AG04449 (cell line): ENCODE measurements at regions not wholly inside any gene's neighbourhood (a gene's known extent, or its start where the extent isn't known, plus 50 kb on each side); places are given as distances from the start of the nearest gene placed in this dataset.

ENCODE experiments used
- CTCF ChIA-PET: fragments of 350-600 bp; formaldehyde crosslinking; extraction: SDS; loops from one replicate; lab custom pipeline; 2021; ENCODE audit warnings: antibody characterized with exemption; lab: Yijun Ruan, JAX
- POLR2A ChIA-PET: fragments of 400-600, 350-600 bp; formaldehyde crosslinking; extraction: SDS; loops from one replicate; lab custom pipeline; 2020; ENCODE audit warnings: antibody characterized with exemption, inconsistent platforms; lab: Yijun Ruan, JAX
- DNase-seq: peaks from one replicate; pipeline ENCODE4 v3.0.0-alpha.2; 2010; ENCODE audit warnings: low read depth, low spot score
- H3K4me3 ChIP-seq: 2 replicates; pipeline ENCODE4 v1.5.1; 2011; ENCODE audit warnings: low read depth, mild to moderate bottlenecking, control low read depth, low read length
- TF ChIP-seq, protein P1 (sequence below): IDR thresholded peaks from one replicate; pipeline ENCODE4 v1.5.1; 2011; ENCODE audit warnings: mild to moderate bottlenecking, moderate library complexity, low read length, control low read depth, inconsistent platforms; ENCODE audit not compliant: insufficient read depth; ENCODE audit errors: missing control alignments

DNA sequence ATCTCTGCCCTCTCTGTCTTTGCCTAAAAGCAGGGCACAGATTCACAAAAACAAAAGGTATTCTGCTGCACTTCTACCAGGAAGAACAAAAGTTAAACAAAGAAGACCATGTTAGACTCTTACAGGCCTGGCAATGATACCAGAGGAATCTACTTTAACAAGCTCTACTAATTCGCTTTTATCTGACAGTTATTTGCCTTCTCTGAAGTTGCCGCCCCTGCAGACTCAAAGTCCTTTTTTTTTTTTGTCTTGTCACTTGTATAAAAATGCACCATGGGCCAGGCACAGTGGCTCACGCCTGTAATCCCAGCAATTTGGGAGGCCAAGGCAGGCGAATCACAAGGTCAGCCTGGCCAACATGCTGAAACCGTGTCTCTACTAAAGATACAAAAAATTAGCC, 176.5 kb upstream of the UBL3 start:
- ChIA-PET CTCF (interaction anchor here (0.9 to 2.3 kb wide), 5 partner anchors 9 to 185 kb away, joined by 3 to 11 read pairs (median 3); no protein-coding TSS in a partner anchor), POLR2A (no interaction called here)
- TF ChIP-seq, protein P1, sequence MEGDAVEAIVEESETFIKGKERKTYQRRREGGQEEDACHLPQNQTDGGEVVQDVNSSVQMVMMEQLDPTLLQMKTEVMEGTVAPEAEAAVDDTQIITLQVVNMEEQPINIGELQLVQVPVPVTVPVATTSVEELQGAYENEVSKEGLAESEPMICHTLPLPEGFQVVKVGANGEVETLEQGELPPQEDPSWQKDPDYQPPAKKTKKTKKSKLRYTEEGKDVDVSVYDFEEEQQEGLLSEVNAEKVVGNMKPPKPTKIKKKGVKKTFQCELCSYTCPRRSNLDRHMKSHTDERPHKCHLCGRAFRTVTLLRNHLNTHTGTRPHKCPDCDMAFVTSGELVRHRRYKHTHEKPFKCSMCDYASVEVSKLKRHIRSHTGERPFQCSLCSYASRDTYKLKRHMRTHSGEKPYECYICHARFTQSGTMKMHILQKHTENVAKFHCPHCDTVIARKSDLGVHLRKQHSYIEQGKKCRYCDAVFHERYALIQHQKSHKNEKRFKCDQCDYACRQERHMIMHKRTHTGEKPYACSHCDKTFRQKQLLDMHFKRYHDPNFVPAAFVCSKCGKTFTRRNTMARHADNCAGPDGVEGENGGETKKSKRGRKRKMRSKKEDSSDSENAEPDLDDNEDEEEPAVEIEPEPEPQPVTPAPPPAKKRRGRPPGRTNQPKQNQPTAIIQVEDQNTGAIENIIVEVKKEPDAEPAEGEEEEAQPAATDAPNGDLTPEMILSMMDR = no peak
- H3K4me3 ChIP-seq = no peak overlapping the region
- no peak for DNase-seq

DNA sequence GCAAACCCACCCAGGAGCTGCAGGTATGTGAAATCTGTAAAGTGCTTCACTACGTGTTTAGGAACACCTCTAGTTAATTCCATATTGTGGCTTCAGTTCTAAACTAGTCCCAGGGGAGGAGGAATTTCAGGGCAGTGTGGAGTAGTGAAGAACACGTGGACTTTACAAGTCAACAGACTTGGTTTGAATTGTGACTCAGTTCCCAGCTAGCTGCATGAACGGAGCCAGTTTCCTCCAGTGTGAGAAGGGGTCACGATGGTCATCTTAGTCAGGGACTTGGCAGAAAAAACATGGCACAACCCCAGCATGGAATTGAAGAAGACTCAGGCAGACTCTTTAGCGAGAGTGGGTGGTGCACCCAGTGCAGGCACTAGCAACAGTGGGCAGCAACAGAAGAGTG, 175.7 kb upstream of the UBL3 start:
- TF ChIP-seq, protein P1 = no peak
- ChIA-PET POLR2A (interaction anchor here (0.8 kb wide), 1 partner anchor 8 kb away, joined by 3 read pairs; no protein-coding TSS in a partner anchor), CTCF (interaction anchor here (1.0 kb wide), 1 partner anchor 20 kb away, joined by 3 read pairs; no protein-coding TSS in a partner anchor)
- DNase-seq = no peak
- H3K4me3 ChIP-seq = no peak overlapping the region

DNA sequence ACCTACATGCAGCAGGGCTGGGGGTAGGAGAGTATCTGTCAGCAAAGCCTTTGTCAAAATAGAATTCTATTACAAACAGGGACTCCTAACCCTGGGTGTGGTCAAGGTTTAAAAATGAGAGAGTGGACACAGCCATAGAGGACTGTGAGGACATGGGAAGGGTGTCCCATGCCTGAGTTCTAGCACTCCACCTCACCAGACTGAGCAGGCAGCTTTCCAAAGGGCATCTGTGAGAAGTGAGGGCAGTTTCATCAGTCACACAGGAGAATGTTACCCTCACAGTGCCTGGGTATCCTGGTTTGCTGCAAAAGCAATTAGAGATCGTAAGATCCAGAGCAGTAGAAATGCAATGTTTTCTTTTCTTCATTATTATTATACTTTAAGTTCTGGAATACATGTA, 174.9 kb upstream of the UBL3 start:
- no peak overlapping the region for H3K4me3 ChIP-seq
- TF ChIP-seq, protein P1 = no peak
- no peak for DNase-seq
- ChIA-PET POLR2A (interaction anchor here (0.8 kb wide), 1 partner anchor 9 kb away, joined by 3 read pairs; no protein-coding TSS in a partner anchor), CTCF (interaction anchor here (0.9 kb wide), 1 partner anchor 254 kb away, joined by 3 read pairs; no protein-coding TSS in a partner anchor)

DNA sequence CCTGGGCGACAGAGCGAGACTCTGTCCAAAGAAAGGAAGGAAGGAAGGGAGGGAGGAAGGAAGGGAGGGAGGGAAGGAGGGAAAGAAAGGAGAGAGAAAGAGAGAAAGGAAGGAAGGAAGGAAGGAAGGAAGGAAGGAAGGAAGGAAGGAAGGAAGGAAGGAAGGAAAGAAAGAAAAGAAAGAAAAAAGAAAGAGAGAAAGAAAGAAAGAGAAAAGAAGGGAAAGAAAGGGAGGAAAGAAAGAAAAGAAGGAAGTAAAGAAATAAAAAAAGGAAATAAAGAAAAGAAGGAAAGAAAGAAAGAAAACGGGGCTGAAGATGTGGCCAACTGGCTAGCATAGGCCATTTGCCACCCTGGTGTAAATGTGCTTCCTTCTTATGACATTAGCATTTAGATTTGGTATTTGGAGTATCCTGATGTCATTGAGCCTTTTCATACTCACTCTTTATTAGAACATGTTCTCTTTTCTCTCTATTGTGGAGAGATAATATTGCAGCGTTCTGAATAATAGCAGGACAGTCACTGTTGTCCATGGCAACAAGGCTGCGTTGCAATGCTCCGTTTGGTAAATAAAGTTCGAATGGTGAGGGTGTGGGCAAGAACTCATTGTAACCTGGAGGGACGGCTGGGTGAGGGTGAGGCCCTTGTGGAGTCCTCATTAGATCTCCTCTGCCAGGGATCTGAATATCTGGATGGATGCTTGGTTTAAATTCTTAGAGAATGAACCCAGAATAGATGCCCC, 173.9 kb upstream of the UBL3 start:
- no peak overlapping the region for H3K4me3 ChIP-seq
- CTCF ChIA-PET = no interaction called here
- DNase-seq = no peak
- POLR2A ChIA-PET = no interaction called here
- TF ChIP-seq, protein P1 = no peak

DNA sequence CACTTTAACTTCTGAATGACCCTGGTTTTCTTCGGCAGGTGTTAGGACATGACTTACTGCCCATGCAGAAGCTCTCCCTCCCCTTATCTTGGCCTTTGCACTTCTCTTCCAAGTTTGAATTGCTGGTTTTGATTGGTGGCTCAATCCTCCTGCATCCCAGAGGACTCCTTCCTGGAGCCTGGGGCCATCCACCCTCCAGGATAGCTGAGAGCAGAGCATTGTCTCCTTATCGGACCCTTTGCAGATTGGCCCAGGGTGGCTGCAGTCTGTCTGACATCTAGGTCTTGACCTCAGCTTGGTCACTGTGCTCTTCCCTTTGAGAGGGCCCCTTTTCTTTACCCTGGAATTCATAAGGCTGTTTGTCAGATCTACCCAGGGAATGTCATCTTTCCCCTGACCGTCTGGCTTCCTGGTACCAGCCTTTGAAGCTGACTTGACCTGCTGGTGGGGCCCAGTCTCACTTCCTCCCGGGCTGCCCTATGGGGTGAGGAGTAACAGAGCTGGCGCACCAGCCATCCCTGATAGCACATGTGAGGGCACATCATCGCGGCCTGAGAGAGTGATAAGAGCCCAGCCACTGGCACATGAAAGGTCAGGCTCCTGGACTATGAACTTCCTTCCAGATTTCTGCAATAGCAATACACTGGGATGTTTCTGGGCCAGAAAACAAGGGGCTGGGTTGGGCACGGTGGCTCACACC, 172.9 kb upstream of the UBL3 start:
- CTCF ChIA-PET = no interaction called here
- POLR2A ChIA-PET = no interaction called here
- TF ChIP-seq, protein P1 = no peak

DNA sequence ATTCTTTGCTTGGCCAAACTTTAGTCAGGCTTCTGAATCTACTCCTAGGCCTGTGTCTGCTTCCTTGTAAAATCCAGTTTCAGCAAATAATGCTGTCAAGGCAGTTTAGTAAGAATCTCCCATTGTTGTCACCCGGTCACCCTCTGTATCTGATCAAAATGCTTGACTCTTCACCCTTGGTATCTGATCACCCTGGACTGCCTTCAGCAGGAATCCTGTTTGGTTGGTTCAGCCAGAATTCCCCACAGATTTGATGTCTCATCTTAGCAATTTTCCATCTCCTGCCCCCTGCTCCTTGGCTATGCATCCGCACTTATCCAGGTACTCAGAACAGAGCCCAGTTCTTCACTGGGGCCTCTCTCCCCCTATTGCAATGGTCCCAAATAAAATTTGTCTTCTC, 172.4 kb upstream of the UBL3 start:
- CTCF ChIA-PET = no interaction called here
- POLR2A ChIA-PET = no interaction called here
- no peak for DNase-seq
- no peak overlapping the region for H3K4me3 ChIP-seq
- TF ChIP-seq, protein P1 = no peak

More for the DNA sequence above, 172.9 kb upstream of the UBL3 start:
- no peak overlapping the region for H3K4me3 ChIP-seq
- DNase-seq = no peak
